HEK293 (cell line): ENCODE measurements at regions not wholly inside any gene's neighbourhood (a gene's known extent, or its start where the extent isn't known, plus 50 kb on each side); places are given as distances from the start of the nearest gene placed in this dataset.

ENCODE experiments used
- KLF8 ChIP-seq: fragments of 450-650 bp; formaldehyde crosslinking; IDR thresholded peaks from 2 replicates; pipeline ENCODE4 v1.5.1; 2016; ENCODE audit warnings: missing biosample characterization, missing genetic modification characterization
- SETDB1 ChIP-seq: IDR thresholded peaks from one replicate; pipeline ENCODE4 v1.6.1; 2017; ENCODE audit warnings: mild to moderate bottlenecking, low read length, moderate library complexity, mixed read lengths; ENCODE audit not compliant: insufficient read length
- TCF7L2 ChIP-seq: IDR thresholded peaks from 2 replicates; pipeline ENCODE4 v1.6.1; 2011; ENCODE audit warnings: low read depth, mild to moderate bottlenecking, inconsistent platforms, low read length, moderate library complexity, borderline replicate concordance
- ZFHX2 ChIP-seq: fragments of 450-650 bp; formaldehyde crosslinking; conservative IDR thresholded peaks from 2 replicates; pipeline ENCODE4 v1.5.1; 2016; ENCODE audit warnings: missing biosample characterization, missing genetic modification characterization
- ZNF10 ChIP-seq: fragments of 450-650 bp; formaldehyde crosslinking; IDR thresholded peaks from 2 replicates; pipeline ENCODE4 v1.5.1; 2017; ENCODE audit warnings: missing biosample characterization, missing genetic modification characterization
- ZNF121 ChIP-seq: fragments of 450-650 bp; formaldehyde crosslinking; IDR thresholded peaks from 2 replicates; pipeline ENCODE4 v1.5.1; 2016; ENCODE audit warnings: missing biosample characterization, missing genetic modification characterization
- ZNF138 ChIP-seq: fragments of 450-650 bp; formaldehyde crosslinking; IDR thresholded peaks from 2 replicates; pipeline ENCODE4 v1.5.1; 2016; ENCODE audit warnings: missing biosample characterization, missing genetic modification characterization, borderline replicate concordance
- ZNF274 ChIP-seq, 2 experiments: fragments of 200-500 bp in 1 of 2; fragments of 450-650 bp in 1 of 2; sonication (Bioruptor generic) in 1 of 2; formaldehyde crosslinking in 1 of 2; IDR thresholded peaks; 2 replicates each; pipeline versions ENCODE4 v1.5.1 to v1.6.1; 2014 to 2016; ENCODE audit warnings: borderline replicate concordance in 1 of 2, inconsistent platforms in 1 of 2, low read length in 1 of 2, missing biosample characterization in 1 of 2, missing genetic modification characterization in 1 of 2
- ZNF501 ChIP-seq: fragments of 450-650 bp; formaldehyde crosslinking; IDR thresholded peaks from 2 replicates; pipeline ENCODE4 v1.5.1; 2016; ENCODE audit warnings: missing biosample characterization, missing genetic modification characterization
- ZNF561 ChIP-seq: fragments of 450-650 bp; IDR thresholded peaks from 2 replicates; pipeline ENCODE4 v1.5.1; 2018; ENCODE audit warnings: missing biosample characterization, missing genetic modification characterization, borderline replicate concordance
- TF ChIP-seq, protein P1 (sequence below): fragments of 450-650 bp; formaldehyde crosslinking; IDR thresholded peaks from 2 replicates; pipeline ENCODE4 v1.5.1; 2016; ENCODE audit warnings: missing biosample characterization, missing genetic modification characterization
- TF ChIP-seq, protein P2 (sequence below): fragments of 450-650 bp; formaldehyde crosslinking; IDR thresholded peaks from 2 replicates; pipeline ENCODE4 v1.5.1; 2016; ENCODE audit warnings: missing biosample characterization, missing genetic modification characterization, low read depth
- TF ChIP-seq, protein P3 (sequence below): fragments of 450-650 bp; formaldehyde crosslinking; IDR thresholded peaks from 2 replicates; pipeline ENCODE4 v1.5.1; 2016; ENCODE audit warnings: missing biosample characterization, missing genetic modification characterization, low read depth

GRCh38 chr5:164253764-164254163, 748.3 kb downstream of the MAT2B start:
- TF ChIP-seq ZFHX2 (tag by site-specific recombination) (no peak), ZNF121 (tag by site-specific recombination) (no peak), TCF7L2 (no peak), ZNF10 (tag by site-specific recombination) (no peak), SETDB1 (no peak), KLF8 (tag by site-specific recombination) (no peak), ZNF561 (tag by site-specific recombination) (no peak), ZNF274 (IDR thresholded peaks at IDR 0.05; ENCODE audit: low read length) (no peak), ZNF274 (tag by site-specific recombination; IDR thresholded peaks at IDR 0.05; ENCODE audit: borderline replicate concordance) (no peak), ZNF501 (no peak), ZNF138 (tag by site-specific recombination) (no peak)
- TF ChIP-seq, protein P1, sequence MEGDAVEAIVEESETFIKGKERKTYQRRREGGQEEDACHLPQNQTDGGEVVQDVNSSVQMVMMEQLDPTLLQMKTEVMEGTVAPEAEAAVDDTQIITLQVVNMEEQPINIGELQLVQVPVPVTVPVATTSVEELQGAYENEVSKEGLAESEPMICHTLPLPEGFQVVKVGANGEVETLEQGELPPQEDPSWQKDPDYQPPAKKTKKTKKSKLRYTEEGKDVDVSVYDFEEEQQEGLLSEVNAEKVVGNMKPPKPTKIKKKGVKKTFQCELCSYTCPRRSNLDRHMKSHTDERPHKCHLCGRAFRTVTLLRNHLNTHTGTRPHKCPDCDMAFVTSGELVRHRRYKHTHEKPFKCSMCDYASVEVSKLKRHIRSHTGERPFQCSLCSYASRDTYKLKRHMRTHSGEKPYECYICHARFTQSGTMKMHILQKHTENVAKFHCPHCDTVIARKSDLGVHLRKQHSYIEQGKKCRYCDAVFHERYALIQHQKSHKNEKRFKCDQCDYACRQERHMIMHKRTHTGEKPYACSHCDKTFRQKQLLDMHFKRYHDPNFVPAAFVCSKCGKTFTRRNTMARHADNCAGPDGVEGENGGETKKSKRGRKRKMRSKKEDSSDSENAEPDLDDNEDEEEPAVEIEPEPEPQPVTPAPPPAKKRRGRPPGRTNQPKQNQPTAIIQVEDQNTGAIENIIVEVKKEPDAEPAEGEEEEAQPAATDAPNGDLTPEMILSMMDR (tag by site-specific recombination): no peak
- TF ChIP-seq, protein P2, sequence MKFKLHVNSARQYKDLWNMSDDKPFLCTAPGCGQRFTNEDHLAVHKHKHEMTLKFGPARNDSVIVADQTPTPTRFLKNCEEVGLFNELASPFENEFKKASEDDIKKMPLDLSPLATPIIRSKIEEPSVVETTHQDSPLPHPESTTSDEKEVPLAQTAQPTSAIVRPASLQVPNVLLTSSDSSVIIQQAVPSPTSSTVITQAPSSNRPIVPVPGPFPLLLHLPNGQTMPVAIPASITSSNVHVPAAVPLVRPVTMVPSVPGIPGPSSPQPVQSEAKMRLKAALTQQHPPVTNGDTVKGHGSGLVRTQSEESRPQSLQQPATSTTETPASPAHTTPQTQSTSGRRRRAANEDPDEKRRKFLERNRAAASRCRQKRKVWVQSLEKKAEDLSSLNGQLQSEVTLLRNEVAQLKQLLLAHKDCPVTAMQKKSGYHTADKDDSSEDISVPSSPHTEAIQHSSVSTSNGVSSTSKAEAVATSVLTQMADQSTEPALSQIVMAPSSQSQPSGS (tag by site-specific recombination): no peak
- TF ChIP-seq, protein P3, sequence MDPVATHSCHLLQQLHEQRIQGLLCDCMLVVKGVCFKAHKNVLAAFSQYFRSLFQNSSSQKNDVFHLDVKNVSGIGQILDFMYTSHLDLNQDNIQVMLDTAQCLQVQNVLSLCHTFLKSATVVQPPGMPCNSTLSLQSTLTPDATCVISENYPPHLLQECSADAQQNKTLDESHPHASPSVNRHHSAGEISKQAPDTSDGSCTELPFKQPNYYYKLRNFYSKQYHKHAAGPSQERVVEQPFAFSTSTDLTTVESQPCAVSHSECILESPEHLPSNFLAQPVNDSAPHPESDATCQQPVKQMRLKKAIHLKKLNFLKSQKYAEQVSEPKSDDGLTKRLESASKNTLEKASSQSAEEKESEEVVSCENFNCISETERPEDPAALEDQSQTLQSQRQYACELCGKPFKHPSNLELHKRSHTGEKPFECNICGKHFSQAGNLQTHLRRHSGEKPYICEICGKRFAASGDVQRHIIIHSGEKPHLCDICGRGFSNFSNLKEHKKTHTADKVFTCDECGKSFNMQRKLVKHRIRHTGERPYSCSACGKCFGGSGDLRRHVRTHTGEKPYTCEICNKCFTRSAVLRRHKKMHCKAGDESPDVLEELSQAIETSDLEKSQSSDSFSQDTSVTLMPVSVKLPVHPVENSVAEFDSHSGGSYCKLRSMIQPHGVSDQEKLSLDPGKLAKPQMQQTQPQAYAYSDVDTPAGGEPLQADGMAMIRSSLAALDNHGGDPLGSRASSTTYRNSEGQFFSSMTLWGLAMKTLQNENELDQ: no peak
